OCI-LY3 (cell line): ENCODE measurements at regions not wholly inside any gene's neighbourhood (a gene's known extent, or its start where the extent isn't known, plus 50 kb on each side); places are given as distances from the start of the nearest gene placed in this dataset.

ENCODE experiments used
- H2AFZ ChIP-seq: fragments of 200-600, 300-600 bp; shearing (Covaris generic); 2 replicates; pipeline ENCODE4 v1.6.0; 2014; ENCODE audit warnings: antibody characterized with exemption, low read depth, low read length
- H3K27ac ChIP-seq: fragments of 200-600, 300-600 bp; sonication (generic); 2 replicates; pipeline ENCODE4 v1.5.1; 2014; ENCODE audit warnings: mild to moderate bottlenecking, low read length, moderate library complexity, mixed read lengths
- H3K27me3 ChIP-seq: fragments of 200-600, 300-600 bp; sonication (generic); 2 replicates; pipeline ENCODE4 v1.6.1; 2014; ENCODE audit warnings: low read depth, low read length, mixed read lengths
- H3K36me3 ChIP-seq: fragments of 200-600, 300-600 bp; sonication (generic); replicated peaks from 2 replicates; pipeline ENCODE3; 2014; ENCODE audit warnings: low read depth, low read length, mixed read lengths
- H3K4me1 ChIP-seq: fragments of 300-600, 200-600 bp; sonication (generic); 2 replicates; pipeline ENCODE4 v1.6.1; 2014; ENCODE audit warnings: low read length, mixed read lengths
- H3K4me2 ChIP-seq: fragments of 200-600, 300-600 bp; sonication (generic); 2 replicates; pipeline ENCODE4 v1.6.1; 2014; ENCODE audit warnings: low read length, mixed read lengths
- H3K4me3 ChIP-seq: fragments of 300-600, 200-600 bp; sonication (generic); 2 replicates; pipeline ENCODE4 v1.5.1; 2014; ENCODE audit warnings: antibody characterized with exemption, mild to moderate bottlenecking, low read length, moderate library complexity
- H3K79me2 ChIP-seq: fragments of 300-600, 200-600 bp; shearing (Covaris generic); 2 replicates; pipeline ENCODE4 v1.6.1; 2014; ENCODE audit warnings: mild to moderate bottlenecking, low read length, mixed read lengths
- H3K9ac ChIP-seq: fragments of 300-600, 200-600 bp; shearing (Covaris generic); 2 replicates; pipeline ENCODE4 v1.6.0; 2014; ENCODE audit warnings: mild to moderate bottlenecking, low read length, moderate library complexity
- H3K9me3 ChIP-seq: fragments of 200-600, 300-600 bp; shearing (Covaris generic); 2 replicates; pipeline ENCODE4 v1.6.1; 2014; ENCODE audit warnings: low read length, mixed read lengths; ENCODE audit not compliant: insufficient read depth
- H4K20me1 ChIP-seq: fragments of 200-600, 300-600 bp; sonication (generic); 2 replicates; pipeline ENCODE4 v1.6.1; 2016; ENCODE audit warnings: low read length, mixed read lengths; ENCODE audit not compliant: insufficient read depth
- CTCF ChIP-seq: fragments of 200-600, 300-600 bp; sonication (generic); IDR thresholded peaks from 2 replicates; pipeline ENCODE4 v1.5.1; 2014; ENCODE audit warnings: antibody characterized with exemption, low read length, low read depth
- EZH2phosphoT487 ChIP-seq: fragments of 200-600 bp; shearing (Covaris generic); IDR thresholded peaks from 2 replicates; pipeline ENCODE4 v1.6.1; 2018; ENCODE audit warnings: antibody characterized with exemption, mixed run types, low read depth

- no peaks in the 10 kb centered on the region for H3K27me3 ChIP-seq
- no peak overlapping the region for H3K9ac ChIP-seq
- no peak overlapping the region for H3K4me3 ChIP-seq
- no peak for TF ChIP-seq CTCF
- no peak for TF ChIP-seq EZH2phosphoT487
- H3K4me2 ChIP-seq, result no peak overlapping the region
- H3K36me3 ChIP-seq, result no peaks in the 10 kb centered on the region
- H2AFZ ChIP-seq, result no peak overlapping the region
- H4K20me1 ChIP-seq, result no peaks in the 10 kb centered on the region
- no peaks in the 10 kb centered on the region for H3K9me3 ChIP-seq
- H3K27ac ChIP-seq, result no peak overlapping the region
- no peaks in the 10 kb centered on the region for H3K4me1 ChIP-seq
- H3K79me2 ChIP-seq, result no peaks in the 10 kb centered on the region
Observed at GRCh38 chr11:92826136-92826535, 143.3 kb upstream of the MTNR1B start.

- Histone ChIP-seq H3K9me3 (no peaks in the 10 kb centered on the region), H4K20me1 (no peaks in the 10 kb centered on the region), H3K9ac (no peak overlapping the region), H3K36me3 (no peaks in the 10 kb centered on the region), H3K4me1 (no peaks in the 10 kb centered on the region), H2AFZ (no peak overlapping the region), H3K4me3 (no peak overlapping the region), H3K27me3 (no peaks in the 10 kb centered on the region), H3K4me2 (no peak overlapping the region), H3K79me2 (no peaks in the 10 kb centered on the region), H3K27ac (no peak overlapping the region)
- peak; percentile 41; the same call in 1 of the 2 replicates for TF ChIP-seq CTCF
- no peak for TF ChIP-seq EZH2phosphoT487
Observed at GRCh38 chr11:92826603-92827002, 142.8 kb upstream of the MTNR1B start.

DNA sequence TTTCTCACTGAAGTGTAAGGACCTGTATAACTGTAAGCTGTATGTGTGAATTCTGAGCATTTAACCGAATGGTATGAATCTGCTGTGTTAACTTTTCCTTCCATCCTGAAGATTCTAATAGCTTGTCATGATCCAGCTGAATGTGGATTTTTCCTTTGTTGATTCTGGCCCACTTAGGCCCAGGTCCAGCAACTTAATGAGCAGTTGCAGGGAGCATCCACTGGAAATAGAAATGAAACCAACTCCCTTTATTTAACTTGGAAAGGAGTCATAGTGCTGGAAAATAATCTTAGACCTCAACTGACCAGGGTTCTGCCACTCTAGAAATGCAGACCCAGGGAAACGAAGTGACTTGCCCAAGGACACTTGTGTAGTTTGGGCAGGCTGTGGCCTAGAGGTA, 142.3 kb upstream of the MTNR1B start:
- Histone ChIP-seq H3K36me3 (no peaks in the 10 kb centered on the region), H3K79me2 (no peaks in the 10 kb centered on the region), H3K9ac (no peak overlapping the region), H2AFZ (no peak overlapping the region), H3K4me1 (no peaks in the 10 kb centered on the region), H3K4me2 (no peak overlapping the region), H3K27me3 (no peaks in the 10 kb centered on the region), H3K4me3 (no peak overlapping the region), H4K20me1 (no peaks in the 10 kb centered on the region), H3K9me3 (no peaks in the 10 kb centered on the region), H3K27ac (no peak overlapping the region)
- no peak for TF ChIP-seq EZH2phosphoT487
- no peak for TF ChIP-seq CTCF

GRCh38 chr11:92828556-92828955, 140.9 kb upstream of the MTNR1B start:
- Histone ChIP-seq H3K4me3 (no peak overlapping the region), H3K27me3 (no peaks in the 10 kb centered on the region), H3K4me2 (no peak overlapping the region), H2AFZ (no peak overlapping the region), H4K20me1 (no peaks in the 10 kb centered on the region), H3K9me3 (no peaks in the 10 kb centered on the region), H3K36me3 (no peaks in the 10 kb centered on the region), H3K27ac (no peak overlapping the region), H3K79me2 (no peaks in the 10 kb centered on the region), H3K4me1 (no peaks in the 10 kb centered on the region), H3K9ac (no peak overlapping the region)
- TF ChIP-seq CTCF (no peak), EZH2phosphoT487 (no peak)
